HG02610 (cell line): ENCODE measurements at regions not wholly inside any gene's neighbourhood (a gene's known extent, or its start where the extent isn't known, plus 50 kb on each side); places are given as distances from the start of the nearest gene placed in this dataset.

Source experiments
- ATAC-seq: cut with Tn5 transposase; IDR thresholded peaks from one replicate; pipeline ENCODE4 v1.9.1; 2021; ENCODE audit warnings: mild to moderate bottlenecking, moderate library complexity; ENCODE audit not compliant: unreplicated experiment

- ATAC-seq = no peak
These were observed 59.4 kb upstream of the UCN3 start for GRCh38 chr10:5305374-5305773.

GRCh38 chr10:5310914-5311313 lies 53.9 kb upstream of the UCN3 start:
- ATAC-seq = no peak

DNA sequence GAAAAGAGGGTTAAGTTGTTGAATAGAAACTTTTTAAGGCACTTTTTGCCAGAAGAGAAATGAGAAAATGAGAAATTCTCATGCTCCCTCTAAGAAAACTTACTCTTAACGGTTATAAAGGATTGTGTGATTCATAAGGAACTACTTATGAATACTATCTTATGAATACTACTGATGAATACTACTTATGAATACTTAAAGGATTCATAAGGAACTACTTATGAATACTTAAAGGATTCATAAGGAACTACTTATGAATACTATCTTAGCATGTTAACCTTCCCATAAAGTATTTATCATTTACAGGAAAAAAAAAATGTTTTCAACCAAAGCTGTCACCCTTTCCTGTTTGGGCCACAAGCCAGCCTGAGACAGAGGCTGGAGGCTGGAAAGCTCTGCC lies 53.1 kb upstream of the UCN3 start:
- no peak for ATAC-seq

- ATAC-seq = no peak
These were observed 49.9 kb upstream of the UCN3 start for GRCh38 chr10:5314840-5315239.
